A172 (cell line): ENCODE measurements at regions not wholly inside any gene's neighbourhood (a gene's known extent, or its start where the extent isn't known, plus 50 kb on each side); places are given as distances from the start of the nearest gene placed in this dataset.
A peak's percentile ranks its signal among the peaks of the same experiment; 100 is the strongest.
"Not testable (repeated sequence)": the region's sequence is repeated elsewhere in the genome, so short reads cannot be mapped to it uniquely, and the experiment has no call there.

Experiments
- DNase-seq: peaks from one replicate; pipeline ENCODE4 v3.0.0-alpha.2; 2015; ENCODE audit warnings: low spot score

DNA sequence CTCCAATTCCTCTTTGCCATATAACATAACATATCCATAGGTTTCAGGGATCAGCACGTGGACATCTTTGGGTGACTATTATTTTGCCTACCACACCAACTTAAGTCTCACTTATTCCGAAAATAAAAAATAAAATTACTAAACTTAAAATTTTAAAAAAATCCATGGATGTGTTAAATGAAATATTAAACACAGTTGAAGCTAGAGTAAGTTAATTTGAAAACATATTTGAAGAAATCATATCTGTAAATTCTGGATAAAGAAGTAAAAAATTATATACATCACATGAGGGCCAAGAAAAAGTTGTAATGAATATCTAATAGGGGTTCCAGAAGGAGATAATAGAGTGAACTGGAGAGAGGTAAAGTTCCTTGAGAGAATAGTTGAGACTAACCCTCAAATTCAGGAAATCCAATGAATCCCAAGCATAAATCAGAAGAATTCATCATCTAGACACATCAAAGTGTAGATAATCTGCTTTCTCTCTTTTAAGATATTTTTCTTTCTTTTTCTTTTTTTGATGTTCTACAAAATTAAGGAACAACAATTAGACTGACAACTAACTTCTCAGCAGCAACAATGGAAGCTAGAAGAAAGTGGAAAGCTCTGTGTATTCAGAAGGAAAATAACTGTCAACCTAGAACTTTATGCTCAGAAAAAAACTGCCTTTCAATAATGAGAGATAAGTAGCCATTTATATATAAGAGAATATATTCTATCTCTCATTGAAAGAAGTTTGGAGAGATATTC is 147.4 kb downstream of the ABHD5 start:
- DNase-seq, result no peak

DNA sequence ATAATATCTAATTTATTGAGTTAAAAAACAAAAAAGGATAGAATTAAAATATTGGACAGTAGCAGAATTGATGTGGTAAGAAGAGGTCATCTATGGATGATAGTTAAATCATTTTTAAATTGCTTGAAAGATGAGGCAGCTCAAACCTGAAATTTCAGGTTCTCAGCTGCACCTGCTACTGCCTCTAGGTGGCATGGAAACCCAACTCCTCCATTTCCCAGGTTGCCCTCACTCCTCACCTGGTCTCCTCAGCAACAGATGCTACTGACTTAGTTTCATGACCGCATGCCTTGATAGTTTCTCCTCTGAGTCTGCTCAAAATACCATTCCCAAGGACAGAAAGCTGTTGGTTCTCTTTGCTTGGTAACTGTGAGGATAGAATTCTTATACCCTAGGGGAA is 148.1 kb downstream of the ABHD5 start:
- no peak for DNase-seq

GRCh38 chr3:43843386-43843785 is 152.6 kb downstream of the ABHD5 start:
- DNase-seq, result no peak

- DNase-seq, result no peak
These were observed 154.0 kb downstream of the ABHD5 start for GRCh38 chr3:43844757-43845156.

GRCh38 chr3:43845553-43845952 is 154.8 kb downstream of the ABHD5 start:
- not testable (repeated sequence) for DNase-seq

DNA sequence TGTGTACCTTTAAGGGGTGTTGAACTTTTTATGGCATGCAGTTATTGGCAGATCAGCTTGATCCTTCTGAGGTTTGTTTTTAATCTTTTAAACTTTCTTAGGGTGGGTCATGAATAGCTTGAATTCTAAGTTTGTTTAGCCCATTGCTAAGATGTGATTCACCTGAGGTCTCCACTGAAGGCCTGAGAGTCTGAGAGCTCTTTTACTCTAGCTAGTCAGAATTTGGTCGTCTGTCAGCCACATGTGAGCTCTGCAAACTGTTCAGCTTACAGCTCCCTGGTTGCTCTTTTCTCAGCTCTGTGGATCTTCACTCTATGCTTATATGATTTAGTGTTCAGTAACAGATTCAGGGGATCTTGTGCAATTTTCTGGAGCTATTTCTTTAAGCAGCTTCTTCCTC is 161.3 kb downstream of the ABHD5 start:
- DNase-seq, result no peak

GRCh38 chr3:43854283-43854682 is 163.5 kb downstream of the ABHD5 start:
- DNase-seq, result no peak

GRCh38 chr3:43854916-43855315 is 164.2 kb downstream of the ABHD5 start:
- DNase-seq, result no peak

DNA sequence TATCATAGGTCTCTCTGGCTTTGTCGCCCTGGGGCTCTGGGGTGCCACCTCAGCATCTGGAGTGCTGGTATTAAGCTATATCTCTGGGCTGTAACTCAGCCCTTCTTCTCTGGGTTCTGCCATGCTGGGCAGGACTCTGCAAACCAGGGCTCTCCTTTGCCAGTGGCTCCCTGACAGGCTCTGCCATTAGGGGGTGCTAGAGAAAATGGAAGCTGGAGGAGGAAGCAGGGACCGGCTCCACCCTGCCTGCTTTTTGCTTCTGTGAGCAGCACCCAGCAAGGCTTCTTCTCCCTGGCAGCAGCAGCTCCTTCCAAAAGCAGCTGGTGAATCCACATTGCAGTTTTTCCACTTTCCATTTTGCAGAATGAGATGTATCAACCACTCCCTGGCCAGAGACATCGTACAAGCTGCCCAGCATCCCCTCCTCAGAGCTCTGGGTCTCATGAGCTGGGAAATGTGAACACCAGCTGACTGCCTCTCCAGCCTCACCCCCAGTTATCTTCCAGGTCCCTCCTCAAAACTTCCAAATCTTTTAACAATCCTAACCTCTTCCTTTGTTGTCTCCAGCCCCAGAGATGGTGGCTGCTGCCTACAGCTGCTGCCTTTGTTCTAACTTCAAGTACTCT is 165.0 kb downstream of the ABHD5 start:
- peak; percentile 58 for DNase-seq

DNA sequence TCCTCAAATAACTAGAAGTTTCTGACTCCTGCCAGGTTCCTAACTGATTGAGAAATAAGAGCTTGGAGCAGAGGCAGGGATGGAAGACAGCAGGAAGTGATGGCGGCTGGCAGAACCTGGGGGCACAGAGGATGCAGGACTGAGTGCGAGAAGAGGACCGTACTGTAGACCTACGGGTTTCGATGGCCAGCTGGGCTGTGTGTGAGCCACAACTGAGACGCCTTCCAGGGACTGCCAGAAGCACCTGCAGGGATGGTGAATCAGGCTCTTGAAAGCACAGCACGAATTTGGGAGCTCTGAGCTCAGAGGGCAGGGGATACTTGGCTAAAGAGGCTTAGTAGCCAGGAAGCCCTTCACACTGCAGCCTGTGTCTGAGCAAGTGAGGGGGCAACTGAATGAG is 165.6 kb downstream of the ABHD5 start:
- no peak for DNase-seq

- no peak for DNase-seq
These were observed 166.0 kb downstream of the ABHD5 start for GRCh38 chr3:43856761-43857160.

DNA sequence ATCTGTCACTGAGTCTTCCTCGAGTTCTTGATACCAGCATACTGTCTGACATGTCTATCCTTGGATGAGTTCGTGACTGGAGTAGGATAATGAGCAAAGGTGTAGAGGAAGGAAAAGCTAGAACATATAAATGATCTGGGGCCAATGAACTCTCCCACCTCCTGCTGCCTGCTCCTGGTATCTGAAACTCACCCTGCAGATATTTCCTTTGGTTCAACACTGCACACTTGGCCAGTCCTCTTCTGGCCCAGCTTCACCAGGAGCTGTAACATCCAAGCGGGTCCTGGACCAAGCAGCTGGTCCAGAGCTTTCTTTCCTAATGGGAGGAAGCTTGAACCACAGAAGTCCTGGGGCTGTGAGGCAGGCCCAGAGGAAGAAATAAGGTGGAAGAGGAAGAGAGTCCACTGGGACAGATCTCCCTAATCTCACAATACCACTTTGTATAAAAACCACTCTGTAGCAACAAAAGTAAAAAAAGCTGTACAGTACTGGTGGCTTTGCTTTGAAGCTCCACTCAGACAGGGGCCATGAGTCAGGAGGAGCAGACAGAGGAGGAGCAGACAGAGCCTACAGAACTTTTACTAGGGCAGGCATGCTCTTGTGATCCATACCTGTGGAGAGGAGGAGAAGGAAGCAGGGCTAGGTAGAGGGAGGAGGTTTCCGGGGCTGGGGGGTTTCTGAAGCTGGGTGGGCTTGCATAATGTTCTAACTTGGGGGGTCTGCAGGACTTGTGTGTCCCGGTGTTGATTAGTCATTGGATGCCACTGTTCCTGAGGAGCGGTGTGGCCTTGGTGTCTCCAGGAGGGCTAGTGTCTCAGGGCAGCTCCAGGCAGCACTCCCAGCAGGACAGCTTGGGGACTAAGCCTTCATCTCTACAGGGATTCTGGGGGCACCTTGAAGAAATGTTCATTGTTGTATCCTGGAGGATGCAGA is 166.9 kb downstream of the ABHD5 start:
- DNase-seq, result no peak

- DNase-seq, result no peak
These were observed 167.6 kb downstream of the ABHD5 start for GRCh38 chr3:43858294-43858701.

- DNase-seq, result no peak
These were observed 169.0 kb downstream of the ABHD5 start for GRCh38 chr3:43859766-43860165.

GRCh38 chr3:43861635-43862034 is 170.9 kb downstream of the ABHD5 start:
- DNase-seq, result no peak

- DNase-seq, result no peak
These were observed 171.7 kb downstream of the ABHD5 start for GRCh38 chr3:43862470-43862869.

DNA sequence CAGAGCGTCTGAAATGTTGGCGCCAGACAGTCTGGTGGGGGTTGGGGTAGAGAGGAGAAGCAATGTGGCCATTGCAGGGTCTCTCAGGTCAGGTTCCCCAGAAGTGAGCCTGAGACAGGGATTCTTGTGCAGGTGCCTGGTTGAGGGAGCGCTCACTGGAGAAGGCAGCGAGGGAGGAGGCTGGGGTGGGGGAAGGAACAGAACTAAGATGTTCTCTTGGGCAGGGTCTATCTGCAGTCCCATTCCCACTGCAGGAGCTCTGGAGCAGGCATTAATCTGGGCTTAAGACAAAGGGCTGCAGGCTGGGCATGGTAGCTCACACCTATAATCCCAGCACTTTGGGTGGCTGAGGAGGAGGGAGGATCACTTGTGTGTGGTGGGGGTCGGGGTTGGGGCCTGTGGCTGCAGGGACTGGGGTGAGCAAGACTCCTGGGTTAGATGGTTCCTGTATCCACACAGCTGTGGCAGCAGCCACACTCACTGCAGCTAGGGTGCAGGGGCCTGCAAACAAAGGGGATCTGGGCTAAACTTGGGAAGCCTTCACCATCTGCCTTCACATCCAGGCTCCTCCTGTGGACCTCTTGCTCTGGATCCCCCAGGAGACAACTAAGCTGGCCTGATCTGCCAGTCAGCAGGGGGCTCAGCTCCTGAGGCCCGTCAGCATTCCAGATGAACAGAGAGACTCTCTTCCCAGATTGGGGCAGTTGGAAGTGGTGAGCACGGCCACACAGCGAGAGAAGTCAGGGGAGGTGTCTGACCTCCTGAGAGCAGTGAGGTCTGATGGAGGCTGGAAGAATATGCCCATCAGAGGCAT is 172.5 kb downstream of the ABHD5 start:
- DNase-seq, result no peak

DNA sequence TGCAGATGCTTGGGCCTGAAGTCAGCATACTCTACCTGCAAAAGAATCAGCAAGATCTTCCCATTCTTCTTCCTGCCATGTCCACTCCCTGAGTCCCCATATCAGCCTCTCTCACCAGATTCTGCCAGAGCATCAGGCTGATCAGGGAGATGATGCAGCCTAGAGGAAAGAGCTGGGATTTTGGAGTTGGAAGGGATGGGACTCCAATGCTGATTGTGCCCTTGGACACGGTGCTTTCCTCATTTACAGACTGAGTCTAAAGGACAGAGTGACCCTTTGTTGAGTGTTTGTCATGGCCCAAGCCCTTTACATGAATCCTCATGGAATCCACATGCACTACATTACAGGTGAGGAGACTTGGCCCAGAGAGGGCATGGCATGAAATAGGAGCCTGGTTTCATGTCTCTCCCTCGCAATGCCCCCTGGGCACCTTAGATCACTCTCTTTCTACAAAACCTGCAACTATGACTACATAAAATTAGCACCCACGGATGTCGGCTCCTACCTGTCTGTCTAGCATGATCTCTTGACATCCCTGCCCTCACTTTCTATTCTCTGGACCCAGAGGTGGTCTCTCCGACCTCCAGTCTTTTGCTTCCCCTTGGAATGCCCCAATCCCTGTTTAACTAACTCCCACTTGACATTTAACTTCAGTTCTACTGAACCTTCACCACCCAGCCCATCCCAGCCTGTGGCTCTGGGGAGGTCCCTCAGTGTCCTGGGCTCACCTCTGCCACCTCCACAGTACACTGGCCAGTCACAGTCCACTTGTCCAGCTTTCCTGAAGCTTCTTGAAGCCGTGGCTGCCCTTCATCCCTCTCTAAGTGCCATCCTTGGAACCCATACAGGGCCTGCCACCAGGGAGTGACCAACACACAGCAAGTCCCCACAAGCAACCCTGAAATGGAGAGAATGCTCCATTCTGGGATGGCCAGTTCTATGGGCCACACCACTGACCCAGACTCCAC is 173.5 kb downstream of the ABHD5 start:
- no peak for DNase-seq

DNA sequence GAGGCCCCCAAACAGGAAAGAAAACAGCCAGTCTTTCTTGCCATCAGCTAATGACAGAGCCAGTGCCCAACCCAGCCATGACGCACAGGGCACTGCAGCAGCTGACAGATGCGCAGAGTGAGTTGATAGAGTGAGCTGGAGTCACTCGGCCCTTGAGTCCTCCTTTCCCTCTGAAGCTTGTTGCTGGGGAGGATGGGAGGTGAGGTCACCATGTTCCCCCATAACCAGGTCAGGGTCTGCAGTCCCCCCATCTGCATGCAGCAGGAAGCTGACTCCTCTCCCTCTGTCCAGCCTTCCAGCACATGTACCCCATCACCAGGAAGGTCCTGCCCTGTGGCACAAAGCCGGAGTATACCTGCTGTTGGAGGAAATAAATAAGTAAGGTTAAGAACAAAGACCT is 174.6 kb downstream of the ABHD5 start:
- no peak for DNase-seq

- no peak for DNase-seq
These were observed 175.3 kb downstream of the ABHD5 start for GRCh38 chr3:43865887-43866528.
